H54 (cell line): ENCODE measurements at regions not wholly inside any gene's neighbourhood (a gene's known extent, or its start where the extent isn't known, plus 50 kb on each side); places are given as distances from the start of the nearest gene placed in this dataset.
A peak's percentile ranks its signal among the peaks of the same experiment; 100 is the strongest.

Source experiments
- DNase-seq: peaks from one replicate; pipeline ENCODE4 v3.0.0; 2011; ENCODE audit warnings: low spot score, mixed read lengths; ENCODE audit not compliant: insufficient read length
- FAIRE-seq: peaks from 3 replicates; lab custom pipeline; 2011; peaks lifted over from hg19 to GRCh38; lab: Jason Lieb, UNC
- POLR2A ChIP-seq: IDR thresholded peaks from 2 replicates; pipeline ENCODE4 v1.6.1; 2011; ENCODE audit warnings: low read depth, mild to moderate bottlenecking, low read length

- DNase-seq (no peak), FAIRE-seq (no peak)
- no peak for TF ChIP-seq POLR2A
Observed at GRCh38 chr9:89655990-89656657, 51.3 kb downstream of the GADD45G start.

GRCh38 chr9:89657295-89657694, 52.5 kb downstream of the GADD45G start:
- no peak for TF ChIP-seq POLR2A
- DNase-seq (no peak), FAIRE-seq (no peak)

GRCh38 chr9:89657765-89658164, 53.0 kb downstream of the GADD45G start:
- FAIRE-seq, result no peak
- no peak for TF ChIP-seq POLR2A
- DNase-seq, result no peak

DNA sequence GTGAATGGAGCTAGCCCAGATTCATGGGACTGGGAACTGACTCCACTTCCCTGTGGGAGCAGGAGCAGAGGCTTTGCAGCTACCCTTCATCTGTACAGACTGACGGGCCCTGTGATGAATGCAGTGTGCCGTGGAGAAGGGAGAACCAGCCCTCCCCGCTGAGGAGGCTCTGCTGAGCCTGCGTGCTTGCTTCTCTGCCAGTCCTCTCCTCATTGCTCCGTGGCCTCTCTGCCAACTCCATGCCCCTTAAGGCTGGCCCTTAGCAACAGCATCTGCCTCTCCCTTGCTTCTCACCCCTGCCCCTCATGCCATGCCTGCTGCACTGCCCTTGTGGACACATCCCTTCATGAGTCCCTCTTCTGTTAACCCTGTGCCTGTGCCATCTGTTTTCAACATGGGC, 53.6 kb downstream of the GADD45G start:
- FAIRE-seq (no peak), DNase-seq (no peak)
- no peak for TF ChIP-seq POLR2A

GRCh38 chr9:89658931-89659330, 54.1 kb downstream of the GADD45G start:
- TF ChIP-seq POLR2A, result no peak
- no peak for DNase-seq
- no peak for FAIRE-seq

GRCh38 chr9:89659473-89659872, 54.7 kb downstream of the GADD45G start:
- no peak for TF ChIP-seq POLR2A
- no peak for FAIRE-seq
- DNase-seq, result no peak

DNA sequence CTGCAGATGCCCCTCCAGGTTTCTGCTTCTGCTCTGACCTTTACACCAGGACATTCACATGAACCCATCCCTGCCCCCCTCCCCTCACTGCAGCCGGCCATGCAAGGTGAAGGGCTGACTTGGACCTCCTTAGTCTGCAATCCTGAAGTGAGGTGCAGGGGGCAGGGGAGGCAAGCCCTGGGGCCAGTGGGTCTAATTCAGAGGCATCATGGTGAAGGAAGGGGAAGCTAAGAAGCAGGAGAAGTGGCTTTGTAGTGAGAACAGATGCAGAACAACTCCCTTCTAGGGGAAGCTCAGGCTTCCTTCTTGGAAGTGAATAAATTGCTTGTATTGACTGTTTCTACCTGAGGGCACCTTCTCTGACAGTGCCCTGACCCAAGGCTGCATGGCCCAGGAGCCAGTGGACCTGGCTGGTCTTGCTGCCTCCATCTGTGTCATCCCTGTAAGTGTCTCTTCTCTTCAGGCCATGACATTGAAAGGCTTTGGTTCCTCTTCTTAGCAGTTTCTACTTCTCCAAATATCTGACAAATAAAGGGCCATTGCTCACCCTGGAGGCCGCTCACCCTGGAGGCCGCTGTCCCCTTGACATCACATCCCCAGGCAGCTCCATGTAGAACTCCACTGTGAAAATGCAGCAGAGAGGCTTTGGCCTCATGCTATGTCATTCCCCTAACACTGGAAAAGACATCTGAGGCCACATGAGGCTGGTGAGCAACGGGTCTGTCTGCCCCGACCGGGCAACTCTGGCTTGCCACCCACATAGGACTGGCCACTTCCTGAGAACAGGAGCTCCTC, 55.3 kb downstream of the GADD45G start:
- no peak for TF ChIP-seq POLR2A
- DNase-seq, result no peak
- FAIRE-seq, result no peak

- DNase-seq (no peak), FAIRE-seq (no peak)
- no peak for TF ChIP-seq POLR2A
Observed at GRCh38 chr9:89661391-89661949, 56.7 kb downstream of the GADD45G start.

- peak; percentile 60 for FAIRE-seq
- TF ChIP-seq POLR2A, result 0 out of 2 replicates have a peak, but pooled peaks have one; percentile 11
- peak; percentile 100 for DNase-seq
Observed at GRCh38 chr9:89661956-89662717, 57.3 kb downstream of the GADD45G start.

- FAIRE-seq, result no peak
- DNase-seq, result no peak
- no peak for TF ChIP-seq POLR2A
Observed at GRCh38 chr9:89662718-89663613, 58.2 kb downstream of the GADD45G start.

DNA sequence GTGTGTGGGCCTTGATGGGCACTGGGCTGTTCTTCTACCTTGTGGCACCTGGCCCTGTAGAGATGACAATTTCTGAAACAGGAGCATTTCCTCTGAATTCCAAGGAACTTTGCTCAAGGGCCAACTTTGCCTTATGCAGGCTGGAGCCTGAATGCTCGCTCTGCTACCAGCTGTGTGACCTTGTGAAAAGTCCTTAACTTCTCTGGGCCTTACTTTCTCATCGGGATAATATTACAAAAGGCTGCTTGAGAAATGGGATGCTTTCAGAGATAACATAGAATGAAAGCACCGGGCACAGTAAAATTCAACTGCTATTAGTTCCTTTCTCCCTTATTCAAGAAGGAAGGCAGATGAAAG, 58.8 kb downstream of the GADD45G start:
- DNase-seq, result no peak
- no peak for TF ChIP-seq POLR2A
- no peak for FAIRE-seq

DNA sequence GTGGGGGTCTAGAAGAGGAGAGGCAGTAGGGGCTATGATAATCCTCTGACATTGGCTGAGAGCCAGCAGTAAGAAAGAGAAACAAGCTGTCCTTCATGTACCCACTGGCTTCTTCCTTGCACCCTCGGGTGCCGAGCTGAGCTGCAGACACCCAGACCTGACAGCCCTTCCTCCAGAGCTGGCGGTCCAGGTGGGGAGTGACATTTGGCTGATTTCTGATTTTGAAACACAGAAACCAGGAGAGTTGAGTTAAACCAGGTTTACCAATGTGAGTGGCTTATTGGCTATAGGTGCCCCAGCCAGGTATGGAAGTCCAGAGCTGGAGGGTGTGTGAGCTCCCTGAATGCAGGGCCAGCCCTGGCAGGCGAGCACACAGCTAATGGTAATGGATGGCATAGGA, 59.2 kb downstream of the GADD45G start:
- FAIRE-seq, result no peak
- DNase-seq, result no peak
- TF ChIP-seq POLR2A, result no peak

DNA sequence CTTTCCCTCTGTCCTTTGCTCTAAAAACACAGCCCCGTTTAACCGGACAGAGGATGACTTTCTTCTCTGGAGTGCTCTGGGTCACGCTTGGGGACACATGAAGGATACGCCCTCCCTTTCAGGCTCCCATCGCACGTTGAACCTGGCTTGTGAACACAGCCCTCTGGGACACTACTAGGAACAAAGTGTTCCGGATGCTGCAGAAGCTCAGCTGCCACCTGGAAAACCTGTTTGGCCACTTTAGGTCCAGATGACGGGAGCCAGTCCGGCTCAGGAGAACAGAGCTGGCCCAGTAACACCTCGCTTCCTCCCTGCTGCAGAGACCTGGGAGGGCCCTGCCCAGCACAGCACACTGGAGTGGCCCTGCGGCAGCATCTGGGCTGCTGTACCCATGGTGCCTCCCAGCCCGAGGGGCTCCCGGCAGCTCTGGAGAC, 60.1 kb downstream of the GADD45G start:
- no peak for TF ChIP-seq POLR2A
- FAIRE-seq, result no peak
- DNase-seq, result no peak
